ENCODE measurements at regions not wholly inside any gene's neighbourhood (a gene's known extent, or its start where the extent isn't known, plus 50 kb on each side); places are given as distances from the start of the nearest gene placed in this dataset.
"Not testable (repeated sequence)": the region's sequence is repeated elsewhere in the genome, so short reads cannot be mapped to it uniquely, and the experiment has no call there.

DNA sequence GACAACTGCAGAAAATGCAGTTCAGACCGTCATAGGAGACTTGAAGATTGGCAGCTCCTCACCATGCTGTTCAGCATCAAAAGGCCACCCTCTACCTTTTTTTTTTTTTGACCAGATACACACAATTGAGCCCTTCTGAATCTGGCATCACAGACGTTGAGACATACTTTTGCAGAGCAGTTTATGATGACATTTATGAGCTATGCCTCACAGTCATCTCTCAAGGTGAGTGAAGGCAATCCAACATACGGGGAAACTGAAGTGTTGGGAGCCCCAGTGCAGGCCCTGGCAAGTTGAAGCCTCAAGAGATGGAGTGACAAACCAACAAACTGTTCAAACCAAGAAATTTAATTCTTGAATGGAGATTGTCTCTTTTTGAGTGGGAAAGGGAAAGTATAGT, 83.6 kb upstream of the DLX6 start:
- no peak overlapping the region for H3K27ac ChIP-seq
- DNase-seq = no peak
- intact Hi-C loops (cut with DNase I; ENCODE audit: low total_unique reads) = no loop called here
- TF ChIP-seq, protein P1, sequence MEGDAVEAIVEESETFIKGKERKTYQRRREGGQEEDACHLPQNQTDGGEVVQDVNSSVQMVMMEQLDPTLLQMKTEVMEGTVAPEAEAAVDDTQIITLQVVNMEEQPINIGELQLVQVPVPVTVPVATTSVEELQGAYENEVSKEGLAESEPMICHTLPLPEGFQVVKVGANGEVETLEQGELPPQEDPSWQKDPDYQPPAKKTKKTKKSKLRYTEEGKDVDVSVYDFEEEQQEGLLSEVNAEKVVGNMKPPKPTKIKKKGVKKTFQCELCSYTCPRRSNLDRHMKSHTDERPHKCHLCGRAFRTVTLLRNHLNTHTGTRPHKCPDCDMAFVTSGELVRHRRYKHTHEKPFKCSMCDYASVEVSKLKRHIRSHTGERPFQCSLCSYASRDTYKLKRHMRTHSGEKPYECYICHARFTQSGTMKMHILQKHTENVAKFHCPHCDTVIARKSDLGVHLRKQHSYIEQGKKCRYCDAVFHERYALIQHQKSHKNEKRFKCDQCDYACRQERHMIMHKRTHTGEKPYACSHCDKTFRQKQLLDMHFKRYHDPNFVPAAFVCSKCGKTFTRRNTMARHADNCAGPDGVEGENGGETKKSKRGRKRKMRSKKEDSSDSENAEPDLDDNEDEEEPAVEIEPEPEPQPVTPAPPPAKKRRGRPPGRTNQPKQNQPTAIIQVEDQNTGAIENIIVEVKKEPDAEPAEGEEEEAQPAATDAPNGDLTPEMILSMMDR (IDR thresholded peaks at IDR 0.05) = no peak
- no peak for TF ChIP-seq POLR2A (IDR thresholded peaks at IDR 0.05)
- no peaks in the 10 kb centered on the region for H3K9me3 ChIP-seq
- H3K4me1 ChIP-seq = no peaks in the 10 kb centered on the region
- H3K27me3 ChIP-seq = no peaks in the 10 kb centered on the region
- no peak overlapping the region for H3K4me3 ChIP-seq
- H3K36me3 ChIP-seq = no peaks in the 10 kb centered on the region

- H3K4me3 ChIP-seq; intact Hi-C loops (cut with DNase I; ENCODE audit: low total_unique reads); DNase-seq; H3K4me1 ChIP-seq; H3K27me3 ChIP-seq; H3K36me3 ChIP-seq; H3K27ac ChIP-seq; H3K9me3 ChIP-seq: not testable (repeated sequence)
Observed at GRCh38 chr7:96923345-96923744, 82.0 kb upstream of the DLX6 start.

GRCh38 chr7:96927131-96927530, 78.2 kb upstream of the DLX6 start:
- intact Hi-C loops (cut with DNase I; ENCODE audit: low total_unique reads) = no loop called here
- Histone ChIP-seq H3K4me3 (no peak overlapping the region), H3K9me3 (no peaks in the 10 kb centered on the region), H3K27me3 (no peaks in the 10 kb centered on the region), H3K36me3 (no peaks in the 10 kb centered on the region), H3K27ac (no peak overlapping the region), H3K4me1 (no peaks in the 10 kb centered on the region)
- DNase-seq = no peak
- TF ChIP-seq, protein P1 (IDR thresholded peaks at IDR 0.05) = no peak
- no peak for TF ChIP-seq POLR2A (IDR thresholded peaks at IDR 0.05)

DNA sequence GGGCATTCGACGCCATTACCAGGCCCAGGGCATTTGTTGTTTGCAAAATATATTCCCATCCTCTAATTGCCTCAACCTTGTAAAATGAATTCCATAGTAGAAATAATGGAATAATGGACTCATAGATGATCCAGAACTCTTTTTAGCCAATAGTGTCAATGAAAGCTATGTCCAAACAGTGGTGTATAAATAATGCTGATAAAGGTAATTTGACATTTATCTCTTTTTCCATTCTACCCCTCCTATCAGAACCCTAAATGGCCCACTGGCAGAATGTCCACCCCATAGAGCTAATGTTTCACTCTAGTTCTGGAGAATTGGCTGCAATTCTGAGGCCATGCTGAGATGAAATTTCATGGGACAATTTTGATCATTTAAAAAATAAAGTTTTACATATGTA, 76.4 kb upstream of the DLX6 start:
- TF ChIP-seq POLR2A (IDR thresholded peaks at IDR 0.05) = no peak
- TF ChIP-seq, protein P1 (IDR thresholded peaks at IDR 0.05) = no peak
- DNase-seq = no peak
- Histone ChIP-seq H3K27ac (no peak overlapping the region), H3K27me3 (no peaks in the 10 kb centered on the region), H3K4me3 (no peak overlapping the region), H3K36me3 (no peaks in the 10 kb centered on the region), H3K9me3 (no peaks in the 10 kb centered on the region), H3K4me1 (no peaks in the 10 kb centered on the region)
- intact Hi-C loops (cut with DNase I; ENCODE audit: low total_unique reads) = no loop called here

GRCh38 chr7:96931891-96932290, 73.5 kb upstream of the DLX6 start:
- intact Hi-C loops (cut with DNase I; ENCODE audit: low total_unique reads) = no loop called here
- Histone ChIP-seq H3K27ac (no peak overlapping the region), H3K9me3 (no peaks in the 10 kb centered on the region), H3K4me3 (no peak overlapping the region), H3K36me3 (no peaks in the 10 kb centered on the region), H3K27me3 (no peaks in the 10 kb centered on the region), H3K4me1 (no peaks in the 10 kb centered on the region)
- no peak for TF ChIP-seq POLR2A (IDR thresholded peaks at IDR 0.05)
- DNase-seq = no peak

- DNase-seq = no peak
- TF ChIP-seq POLR2A (IDR thresholded peaks at IDR 0.05) = no peak
- TF ChIP-seq, protein P1 (IDR thresholded peaks at IDR 0.05) = no peak
- intact Hi-C loops (cut with DNase I; ENCODE audit: low total_unique reads) = no loop called here
Observed at GRCh38 chr7:96933067-96933645, 72.2 kb upstream of the DLX6 start.

More at GRCh38 chr7:96933067-96933645, 72.2 kb upstream of the DLX6 start:
- Histone ChIP-seq H3K4me1 (no peaks in the 10 kb centered on the region), H3K27me3 (no peaks in the 10 kb centered on the region), H3K4me3 (no peak overlapping the region), H3K9me3 (no peaks in the 10 kb centered on the region), H3K27ac (no peak overlapping the region), H3K36me3 (no peaks in the 10 kb centered on the region)
